Activated CD8-positive, alpha-beta T cell treated with anti-CD3 and anti-CD28 coated beads for 36 hours (primary cell): ENCODE measurements at regions not wholly inside any gene's neighbourhood (a gene's known extent, or its start where the extent isn't known, plus 50 kb on each side); places are given as distances from the start of the nearest gene placed in this dataset.

ENCODE experiments used
- ATAC-seq: fragments of 200-7000 bp; cut with Tn5 transposase; one replicate; pipeline ENCODE4 v1.10.0; 2021; ENCODE audit warnings: mild to moderate bottlenecking, moderate library complexity
- CTCF ChIA-PET: fragments of 350-600 bp; sonication (Branson Sonifier 250); formaldehyde crosslinking; loops from one replicate; lab custom pipeline; 2021; ENCODE audit warnings: antibody characterized with exemption; lab: Charles Lee
- POLR2A ChIA-PET: fragments of 350-600 bp; sonication (Branson Sonifier 250); formaldehyde crosslinking; loops from one replicate; lab custom pipeline; 2021; ENCODE audit warnings: antibody characterized with exemption; lab: Charles Lee
- DNase-seq: peaks from one replicate; pipeline ENCODE4 v3.0.0-alpha.2; 2020
- H3K27ac Mint-ChIP-seq: one replicate; pipeline ENCODE4 v1.8.0; 2021; ENCODE audit warnings: mild to moderate bottlenecking, mixed read lengths
- H3K27me3 Mint-ChIP-seq: one replicate; pipeline ENCODE4 v1.8.0; 2021; ENCODE audit warnings: mixed read lengths
- H3K36me3 Mint-ChIP-seq: one replicate; pipeline ENCODE4 v1.8.0; 2021; ENCODE audit warnings: low read depth, mixed read lengths
- H3K4me1 Mint-ChIP-seq: one replicate; pipeline ENCODE4 v1.8.0; 2021; ENCODE audit warnings: low read depth, mixed read lengths
- H3K4me3 Mint-ChIP-seq: one replicate; pipeline ENCODE4 v1.8.0; 2021; ENCODE audit warnings: mild to moderate bottlenecking, moderate library complexity, mixed read lengths
- H3K9me3 Mint-ChIP-seq: one replicate; pipeline ENCODE4 v1.8.0; 2021; ENCODE audit warnings: mixed read lengths
- CTCF ChIP-seq: fragments of 200-600 bp; IDR thresholded peaks from one replicate; pipeline ENCODE4 v1.8.0; 2022; ENCODE audit warnings: antibody characterized with exemption, mild to moderate bottlenecking
- intact Hi-C: fragments of 100-400 bp; cut with micrococcal nuclease; formaldehyde crosslinking; loops from one replicate; pipeline ENCODE4 v1.10.0; 2022

- Mint-ChIP-seq H3K4me3 (no peak overlapping the region), H3K36me3 (no peaks in the 10 kb centered on the region), H3K4me1 (peaks cover 7% of the 10 kb centered on the region), H3K27me3 (no peaks in the 10 kb centered on the region), H3K9me3 (no peaks in the 10 kb centered on the region), H3K27ac (no peak overlapping the region)
- no peak for TF ChIP-seq CTCF
- intact Hi-C loops = no loop called here
- POLR2A ChIA-PET = no interaction called here
- ATAC-seq (no peak), DNase-seq (no peak)
- CTCF ChIA-PET = interaction anchor here (1.3 kb wide), 1 partner anchor 448 kb away, joined by 3 read pairs; no protein-coding TSS in a partner anchor
Measured at GRCh38 chr6:135779213-135779612, 72.3 kb upstream of the PDE7B start.

GRCh38 chr6:135780326-135780725 lies 71.2 kb upstream of the PDE7B start:
- POLR2A ChIA-PET = interaction anchor here (0.7 kb wide), 1 partner anchor 466 kb away, joined by 3 read pairs; no protein-coding TSS in a partner anchor
- no peaks in the 10 kb centered on the region for H3K9me3 Mint-ChIP-seq
- DNase-seq = no peak
- intact Hi-C loops = no loop called here
- peaks cover 7% of the 10 kb centered on the region for H3K4me1 Mint-ChIP-seq
- H3K27ac Mint-ChIP-seq = no peak overlapping the region
- no peak overlapping the region for H3K4me3 Mint-ChIP-seq
- no peak for ATAC-seq
- CTCF ChIA-PET = interaction anchor here (1.1 to 1.3 kb wide), 2 partner anchors 11 to 446 kb away, joined by 3 read pairs; no protein-coding TSS in a partner anchor
- no peak for TF ChIP-seq CTCF
- no peaks in the 10 kb centered on the region for H3K36me3 Mint-ChIP-seq
- H3K27me3 Mint-ChIP-seq = no peaks in the 10 kb centered on the region

GRCh38 chr6:135782546-135782945 lies 69.0 kb upstream of the PDE7B start:
- ChIA-PET CTCF (no interaction called here), POLR2A (no interaction called here)
- DNase-seq (no peak), ATAC-seq (no peak)
- intact Hi-C loops = no loop called here
- peaks cover 7% of the 10 kb centered on the region for H3K4me1 Mint-ChIP-seq
- H3K27me3 Mint-ChIP-seq = no peaks in the 10 kb centered on the region
- H3K27ac Mint-ChIP-seq = no peak overlapping the region
- H3K36me3 Mint-ChIP-seq = no peaks in the 10 kb centered on the region
- no peak for TF ChIP-seq CTCF
- no peaks in the 10 kb centered on the region for H3K9me3 Mint-ChIP-seq
- H3K4me3 Mint-ChIP-seq = no peak overlapping the region

GRCh38 chr6:135784507-135784906 lies 67.0 kb upstream of the PDE7B start:
- no peak for DNase-seq
- TF ChIP-seq CTCF = no peak
- H3K4me3 Mint-ChIP-seq = no peak overlapping the region
- intact Hi-C loops = no loop called here
- no peaks in the 10 kb centered on the region for H3K27me3 Mint-ChIP-seq
- no peak for ATAC-seq
- H3K27ac Mint-ChIP-seq = no peak overlapping the region
- no peaks in the 10 kb centered on the region for H3K36me3 Mint-ChIP-seq
- H3K4me1 Mint-ChIP-seq = peaks cover 7% of the 10 kb centered on the region
- ChIA-PET CTCF (no interaction called here), POLR2A (no interaction called here)
- H3K9me3 Mint-ChIP-seq = no peaks in the 10 kb centered on the region

- intact Hi-C loops = no loop called here
- no peaks in the 10 kb centered on the region for H3K27me3 Mint-ChIP-seq
- ChIA-PET CTCF (no interaction called here), POLR2A (no interaction called here)
- no peak overlapping the region for H3K27ac Mint-ChIP-seq
- no peak for DNase-seq
- H3K4me1 Mint-ChIP-seq = peaks cover 2% of the 10 kb centered on the region
- no peaks in the 10 kb centered on the region for H3K9me3 Mint-ChIP-seq
- no peak for TF ChIP-seq CTCF
- no peak for ATAC-seq
- no peaks in the 10 kb centered on the region for H3K36me3 Mint-ChIP-seq
- no peak overlapping the region for H3K4me3 Mint-ChIP-seq
Measured at GRCh38 chr6:135789375-135790050, 62.0 kb upstream of the PDE7B start.
